ENCODE measurements at regions not wholly inside any gene's neighbourhood (a gene's known extent, or its start where the extent isn't known, plus 50 kb on each side); places are given as distances from the start of the nearest gene placed in this dataset.

DNA sequence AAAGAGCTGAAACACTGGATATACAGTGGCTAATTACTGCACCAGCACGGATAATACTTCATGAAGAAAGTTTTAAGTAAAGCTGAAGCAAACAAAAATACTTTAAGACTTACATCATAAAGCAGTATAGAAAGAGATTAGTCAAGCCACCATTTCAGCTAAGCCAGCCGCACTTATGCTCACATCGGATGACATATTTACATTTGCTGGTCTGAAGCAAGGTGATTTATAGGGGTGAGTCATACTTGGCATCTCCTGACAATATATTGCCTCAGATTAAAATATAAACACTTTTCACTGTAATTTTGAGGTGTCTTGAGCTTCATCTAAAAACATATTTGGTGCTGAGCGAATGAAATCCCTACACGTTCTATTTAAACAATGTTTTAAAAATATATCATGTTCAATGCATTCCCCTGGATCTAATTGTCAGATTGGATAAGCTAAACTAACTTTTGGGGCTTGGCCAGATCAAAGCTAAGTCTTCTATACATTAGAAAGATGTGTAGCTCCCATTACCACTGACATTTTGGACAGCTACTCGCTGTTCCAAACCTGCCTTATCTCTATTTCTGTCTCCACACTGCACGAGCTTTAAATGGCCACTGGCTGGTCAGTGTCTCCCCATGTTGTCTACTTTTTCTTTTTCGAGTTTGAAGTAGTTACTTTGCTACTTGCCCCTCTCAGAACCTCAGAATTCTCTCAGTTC is 103.2 kb downstream of the VCX2 start:
- TF ChIP-seq EZH2phosphoT487 (IDR thresholded peaks at IDR 0.05; ENCODE audit: borderline replicate concordance) = no peak
- TF ChIP-seq, protein P1, sequence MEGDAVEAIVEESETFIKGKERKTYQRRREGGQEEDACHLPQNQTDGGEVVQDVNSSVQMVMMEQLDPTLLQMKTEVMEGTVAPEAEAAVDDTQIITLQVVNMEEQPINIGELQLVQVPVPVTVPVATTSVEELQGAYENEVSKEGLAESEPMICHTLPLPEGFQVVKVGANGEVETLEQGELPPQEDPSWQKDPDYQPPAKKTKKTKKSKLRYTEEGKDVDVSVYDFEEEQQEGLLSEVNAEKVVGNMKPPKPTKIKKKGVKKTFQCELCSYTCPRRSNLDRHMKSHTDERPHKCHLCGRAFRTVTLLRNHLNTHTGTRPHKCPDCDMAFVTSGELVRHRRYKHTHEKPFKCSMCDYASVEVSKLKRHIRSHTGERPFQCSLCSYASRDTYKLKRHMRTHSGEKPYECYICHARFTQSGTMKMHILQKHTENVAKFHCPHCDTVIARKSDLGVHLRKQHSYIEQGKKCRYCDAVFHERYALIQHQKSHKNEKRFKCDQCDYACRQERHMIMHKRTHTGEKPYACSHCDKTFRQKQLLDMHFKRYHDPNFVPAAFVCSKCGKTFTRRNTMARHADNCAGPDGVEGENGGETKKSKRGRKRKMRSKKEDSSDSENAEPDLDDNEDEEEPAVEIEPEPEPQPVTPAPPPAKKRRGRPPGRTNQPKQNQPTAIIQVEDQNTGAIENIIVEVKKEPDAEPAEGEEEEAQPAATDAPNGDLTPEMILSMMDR (conservative IDR thresholded peaks at IDR 0.05; ENCODE audit: low read length) = no peak

Data from Loucy (cell line).